LNCAP (cell line): ENCODE measurements at regions not wholly inside any gene's neighbourhood (a gene's known extent, or its start where the extent isn't known, plus 50 kb on each side); places are given as distances from the start of the nearest gene placed in this dataset.

Experiments used
- TF ChIP-seq, protein P1 (sequence below): fragments of 450-650 bp; IDR thresholded peaks from 2 replicates; pipeline ENCODE4 v1.5.1; 2017; ENCODE audit warnings: mild to moderate bottlenecking

DNA sequence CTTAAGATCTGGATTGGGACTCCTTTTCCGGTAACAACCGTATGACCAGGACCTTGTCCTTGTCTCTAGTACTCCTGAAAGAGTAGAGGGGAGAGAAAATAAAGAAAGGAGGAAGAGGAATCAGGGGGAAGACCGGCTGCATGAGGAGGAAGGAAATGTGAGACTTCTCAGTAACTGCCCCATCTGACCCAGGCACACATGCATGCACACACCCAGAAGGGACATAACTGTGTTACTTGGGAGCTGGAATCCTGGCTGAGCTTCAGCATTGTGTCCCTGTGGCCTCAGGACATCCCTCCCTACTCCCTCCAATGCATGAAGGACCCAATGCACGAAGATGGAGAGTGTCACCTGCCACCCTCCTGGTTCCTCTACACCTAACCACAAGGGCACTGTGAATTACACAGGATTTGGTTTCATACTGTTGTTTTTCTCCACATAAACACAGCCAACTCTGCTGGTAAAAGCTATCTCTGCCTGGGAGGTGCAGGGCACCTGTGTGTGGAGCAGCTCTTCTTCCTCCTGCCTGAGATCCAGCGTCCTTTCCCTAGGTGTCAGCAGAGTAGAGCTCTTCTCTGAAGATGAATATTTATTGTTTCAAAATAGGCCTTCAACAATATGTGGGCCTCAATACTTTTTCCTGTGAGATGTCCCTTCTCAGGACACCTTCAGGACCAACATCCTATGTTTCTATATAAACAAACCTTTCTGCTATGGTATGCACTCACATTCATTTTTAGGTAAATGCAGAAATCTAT lies 574.1 kb upstream of the ID2 start:
- TF ChIP-seq, protein P1, sequence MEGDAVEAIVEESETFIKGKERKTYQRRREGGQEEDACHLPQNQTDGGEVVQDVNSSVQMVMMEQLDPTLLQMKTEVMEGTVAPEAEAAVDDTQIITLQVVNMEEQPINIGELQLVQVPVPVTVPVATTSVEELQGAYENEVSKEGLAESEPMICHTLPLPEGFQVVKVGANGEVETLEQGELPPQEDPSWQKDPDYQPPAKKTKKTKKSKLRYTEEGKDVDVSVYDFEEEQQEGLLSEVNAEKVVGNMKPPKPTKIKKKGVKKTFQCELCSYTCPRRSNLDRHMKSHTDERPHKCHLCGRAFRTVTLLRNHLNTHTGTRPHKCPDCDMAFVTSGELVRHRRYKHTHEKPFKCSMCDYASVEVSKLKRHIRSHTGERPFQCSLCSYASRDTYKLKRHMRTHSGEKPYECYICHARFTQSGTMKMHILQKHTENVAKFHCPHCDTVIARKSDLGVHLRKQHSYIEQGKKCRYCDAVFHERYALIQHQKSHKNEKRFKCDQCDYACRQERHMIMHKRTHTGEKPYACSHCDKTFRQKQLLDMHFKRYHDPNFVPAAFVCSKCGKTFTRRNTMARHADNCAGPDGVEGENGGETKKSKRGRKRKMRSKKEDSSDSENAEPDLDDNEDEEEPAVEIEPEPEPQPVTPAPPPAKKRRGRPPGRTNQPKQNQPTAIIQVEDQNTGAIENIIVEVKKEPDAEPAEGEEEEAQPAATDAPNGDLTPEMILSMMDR: no peak

DNA sequence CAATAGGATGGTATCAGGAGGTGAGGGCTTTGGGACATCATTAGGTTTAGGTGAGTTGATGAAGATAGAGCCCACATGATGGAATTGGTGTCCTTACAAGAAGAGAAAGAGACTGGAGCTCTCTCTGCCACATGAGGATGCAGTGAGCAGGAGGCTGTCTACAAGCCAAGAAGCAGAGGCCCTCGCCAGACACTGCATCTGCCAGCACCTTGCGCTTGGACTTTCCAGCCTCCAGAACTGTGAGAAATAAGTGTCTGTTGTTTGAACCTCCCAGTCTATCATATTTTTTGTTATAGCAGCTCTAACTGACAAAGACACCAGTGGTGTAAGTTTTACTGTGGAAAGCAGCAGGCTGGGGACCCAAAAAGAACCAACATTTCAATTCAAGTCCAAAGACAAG lies 571.1 kb upstream of the ID2 start:
- TF ChIP-seq, protein P1: no peak

DNA sequence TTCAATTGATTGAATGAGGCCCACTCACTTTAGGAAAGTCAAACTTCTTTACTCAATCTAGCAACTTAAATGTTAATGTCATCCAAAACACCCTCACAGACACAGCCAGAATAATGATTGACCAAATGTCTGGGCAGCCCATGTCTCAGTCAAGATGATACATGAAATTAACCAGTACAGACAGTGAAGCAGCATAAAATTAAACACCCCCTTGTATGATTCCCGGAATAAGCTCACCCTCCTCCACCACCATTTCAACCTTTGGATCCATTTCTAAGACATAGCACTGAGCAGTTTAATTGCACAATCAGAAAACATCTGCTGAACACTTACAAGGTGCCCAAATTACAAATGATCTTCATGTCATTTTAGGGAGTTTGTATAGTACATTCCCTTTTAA lies 570.7 kb upstream of the ID2 start:
- TF ChIP-seq, protein P1: no peak

DNA sequence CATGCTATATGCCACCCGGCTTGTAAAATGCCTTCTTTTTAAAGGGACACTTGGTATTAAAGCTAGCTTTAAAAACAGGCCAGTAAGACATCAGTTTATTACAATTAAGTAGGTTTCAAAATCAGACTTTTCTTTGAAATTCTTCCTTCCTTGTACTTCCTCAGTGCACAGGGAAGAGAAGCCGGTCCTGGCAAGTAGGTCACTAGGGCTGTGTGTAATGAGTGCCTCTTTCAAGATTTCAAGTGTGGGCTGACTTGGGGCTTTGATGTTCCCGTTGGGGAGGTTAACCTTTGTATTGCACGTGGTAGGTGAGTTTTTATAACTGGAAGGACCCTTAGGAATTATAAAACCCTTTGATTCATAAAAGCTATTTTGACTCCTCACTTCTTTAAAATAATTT lies 566.4 kb upstream of the ID2 start:
- TF ChIP-seq, protein P1: no peak

DNA sequence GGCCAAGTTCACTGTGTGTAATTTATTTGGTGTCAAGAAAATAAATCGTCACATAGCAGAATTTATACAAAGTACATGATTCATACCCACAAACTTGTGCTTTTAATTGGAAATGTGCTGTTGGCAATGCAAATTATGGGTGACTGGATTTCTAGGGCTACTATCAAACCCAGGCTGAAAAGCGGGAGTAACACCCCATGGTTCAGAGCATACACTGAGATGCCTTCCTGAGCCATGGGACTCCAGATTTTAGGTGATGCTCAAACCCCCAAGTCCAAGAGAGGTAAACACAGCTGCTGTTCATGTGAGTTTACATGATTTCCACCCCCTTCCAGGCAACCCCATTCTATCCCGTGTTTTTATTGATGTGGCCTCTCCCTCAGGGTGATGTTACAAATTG lies 565.9 kb upstream of the ID2 start:
- TF ChIP-seq, protein P1: no peak

DNA sequence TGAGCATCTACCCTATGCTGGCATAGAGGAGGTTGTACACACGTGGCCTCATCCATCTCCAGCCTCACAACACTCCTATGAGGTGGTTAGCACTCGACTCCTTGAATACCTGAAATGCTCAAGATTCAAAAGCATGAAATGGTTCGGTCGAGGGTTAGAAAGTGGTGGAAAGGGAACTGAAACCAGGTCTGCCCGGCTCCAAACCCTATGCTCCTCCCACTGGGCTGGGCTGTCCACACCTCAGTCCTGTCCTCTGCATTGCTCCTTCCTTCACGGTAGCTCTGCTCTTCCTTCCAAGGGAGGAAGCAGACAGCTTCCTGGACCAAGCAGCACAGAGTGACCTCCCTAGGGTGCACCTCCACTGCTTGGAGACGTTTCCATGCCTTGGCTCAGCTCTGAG lies 565.2 kb upstream of the ID2 start:
- TF ChIP-seq, protein P1: no peak

DNA sequence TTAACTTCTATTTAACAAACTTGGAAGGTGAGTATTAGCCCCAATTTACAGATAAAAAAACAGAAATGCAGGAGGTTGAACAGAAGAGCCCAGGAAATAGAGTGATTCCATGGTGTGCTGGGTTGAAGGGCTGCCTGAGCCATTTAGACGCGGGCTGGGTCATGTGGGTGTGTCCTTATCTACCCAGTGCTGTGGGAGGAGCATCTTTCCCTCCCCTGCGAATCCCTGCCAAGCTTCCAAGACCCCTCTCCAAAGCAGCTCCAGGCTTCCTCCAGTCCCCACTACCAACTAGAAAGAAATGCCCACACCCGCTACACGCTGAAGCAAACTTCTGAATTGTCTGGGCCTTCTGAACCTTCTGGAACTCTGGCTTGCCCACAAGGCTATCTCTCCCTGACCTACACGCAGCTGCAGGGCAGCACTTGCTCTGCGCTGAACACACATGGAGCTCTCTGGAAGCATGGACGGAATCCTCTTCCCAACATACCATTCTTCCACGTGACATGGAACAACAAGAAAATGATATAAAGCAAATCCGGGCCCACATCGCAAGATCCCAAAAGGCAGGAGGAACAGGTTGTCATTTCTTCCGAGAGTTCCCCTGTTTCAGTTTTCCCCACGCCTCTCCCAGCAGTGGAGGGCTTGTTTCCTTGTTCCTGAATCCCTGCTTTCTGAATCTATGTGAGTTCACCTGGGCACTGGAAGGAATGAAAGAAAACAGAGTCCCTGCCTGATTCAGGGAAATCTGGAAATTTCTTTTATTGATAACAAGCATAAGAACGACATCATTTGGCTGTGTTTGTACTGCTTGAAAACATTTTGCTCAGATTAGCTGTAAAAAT lies 562.7 kb upstream of the ID2 start:
- TF ChIP-seq, protein P1: no peak
